HL-60 (cell line): ENCODE measurements at regions not wholly inside any gene's neighbourhood (a gene's known extent, or its start where the extent isn't known, plus 50 kb on each side); places are given as distances from the start of the nearest gene placed in this dataset.

ENCODE experiments used
- CTCF ChIP-seq: IDR thresholded peaks from one replicate; pipeline ENCODE4 v1.5.1; 2011; ENCODE audit warnings: low read length, control low read depth, inconsistent platforms; ENCODE audit not compliant: insufficient read depth
- GABPA ChIP-seq: IDR thresholded peaks from 2 replicates; pipeline ENCODE4 v1.6.1; 2012; ENCODE audit warnings: low read depth
- POLR2AphosphoS5 ChIP-seq: IDR thresholded peaks from 2 replicates; pipeline ENCODE4 v1.6.1; 2012; ENCODE audit warnings: low read depth
- REST ChIP-seq: IDR thresholded peaks from 2 replicates; pipeline ENCODE4 v1.6.1; 2012; ENCODE audit warnings: low read depth; ENCODE audit not compliant: insufficient replicate concordance

GRCh38 chr5:103454770-103455169 is 107.8 kb downstream of the NUDT12 start:
- TF ChIP-seq CTCF (no peak), POLR2AphosphoS5 (no peak), REST (peak; percentile 86), GABPA (no peak)
